MM.1S (cell line): ENCODE measurements at regions not wholly inside any gene's neighbourhood (a gene's known extent, or its start where the extent isn't known, plus 50 kb on each side); places are given as distances from the start of the nearest gene placed in this dataset.

Source experiments
- EZH2 ChIP-seq: fragments of 300-600 bp; sonication (generic); optimal IDR thresholded peaks from 2 replicates; pipeline ENCODE3; 2017; ENCODE audit warnings: low read depth, mild to moderate bottlenecking, antibody characterized with exemption, low read length, mixed read lengths
- TF ChIP-seq, protein P1 (sequence below): fragments of 300-600 bp; sonication (generic); IDR thresholded peaks from 2 replicates; pipeline ENCODE4 v1.5.1; 2016; ENCODE audit warnings: antibody characterized with exemption, low read length, mixed read lengths

- TF ChIP-seq, protein P1, sequence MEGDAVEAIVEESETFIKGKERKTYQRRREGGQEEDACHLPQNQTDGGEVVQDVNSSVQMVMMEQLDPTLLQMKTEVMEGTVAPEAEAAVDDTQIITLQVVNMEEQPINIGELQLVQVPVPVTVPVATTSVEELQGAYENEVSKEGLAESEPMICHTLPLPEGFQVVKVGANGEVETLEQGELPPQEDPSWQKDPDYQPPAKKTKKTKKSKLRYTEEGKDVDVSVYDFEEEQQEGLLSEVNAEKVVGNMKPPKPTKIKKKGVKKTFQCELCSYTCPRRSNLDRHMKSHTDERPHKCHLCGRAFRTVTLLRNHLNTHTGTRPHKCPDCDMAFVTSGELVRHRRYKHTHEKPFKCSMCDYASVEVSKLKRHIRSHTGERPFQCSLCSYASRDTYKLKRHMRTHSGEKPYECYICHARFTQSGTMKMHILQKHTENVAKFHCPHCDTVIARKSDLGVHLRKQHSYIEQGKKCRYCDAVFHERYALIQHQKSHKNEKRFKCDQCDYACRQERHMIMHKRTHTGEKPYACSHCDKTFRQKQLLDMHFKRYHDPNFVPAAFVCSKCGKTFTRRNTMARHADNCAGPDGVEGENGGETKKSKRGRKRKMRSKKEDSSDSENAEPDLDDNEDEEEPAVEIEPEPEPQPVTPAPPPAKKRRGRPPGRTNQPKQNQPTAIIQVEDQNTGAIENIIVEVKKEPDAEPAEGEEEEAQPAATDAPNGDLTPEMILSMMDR: no peak
- TF ChIP-seq EZH2: no peak
These were observed 429.8 kb downstream of the FOXO1 start for GRCh38 chr13:40236566-40237168.
